NCI-H748 (cell line): ENCODE measurements at regions not wholly inside any gene's neighbourhood (a gene's known extent, or its start where the extent isn't known, plus 50 kb on each side); places are given as distances from the start of the nearest gene placed in this dataset.
"Not testable (repeated sequence)": the region's sequence is repeated elsewhere in the genome, so short reads cannot be mapped to it uniquely, and the experiment has no call there.

Experiments
- DNase-seq: peaks from one replicate; lab custom pipeline; 2025; ENCODE audit not compliant: unreplicated experiment; lab: John Stamatoyannopoulos, UW

GRCh38 chr16:63200940-63201339, 1164.7 kb upstream of the CDH8 start:
- DNase-seq, result peak; percentile 3

DNA sequence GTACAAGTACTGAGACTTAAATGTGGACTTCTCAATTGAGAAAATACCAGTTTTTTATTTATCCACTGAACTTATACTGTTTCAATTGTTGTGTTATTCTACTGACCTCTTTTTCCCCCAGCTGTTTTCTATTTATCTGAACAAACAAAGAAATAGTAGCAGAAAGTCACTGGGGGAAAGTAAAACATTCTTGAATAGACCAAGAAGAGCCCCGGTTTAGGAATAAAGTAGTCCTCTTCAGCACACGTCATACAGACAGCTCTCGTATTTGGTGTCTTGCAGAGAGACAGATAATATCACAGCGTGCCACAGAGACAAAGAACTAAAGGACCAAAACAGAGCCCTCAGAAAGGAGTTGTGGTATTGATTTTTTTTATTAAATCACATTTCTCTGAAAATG, 1159.1 kb upstream of the CDH8 start:
- no peak for DNase-seq

GRCh38 chr16:63192980-63193379, 1156.7 kb upstream of the CDH8 start:
- DNase-seq, result no peak

DNA sequence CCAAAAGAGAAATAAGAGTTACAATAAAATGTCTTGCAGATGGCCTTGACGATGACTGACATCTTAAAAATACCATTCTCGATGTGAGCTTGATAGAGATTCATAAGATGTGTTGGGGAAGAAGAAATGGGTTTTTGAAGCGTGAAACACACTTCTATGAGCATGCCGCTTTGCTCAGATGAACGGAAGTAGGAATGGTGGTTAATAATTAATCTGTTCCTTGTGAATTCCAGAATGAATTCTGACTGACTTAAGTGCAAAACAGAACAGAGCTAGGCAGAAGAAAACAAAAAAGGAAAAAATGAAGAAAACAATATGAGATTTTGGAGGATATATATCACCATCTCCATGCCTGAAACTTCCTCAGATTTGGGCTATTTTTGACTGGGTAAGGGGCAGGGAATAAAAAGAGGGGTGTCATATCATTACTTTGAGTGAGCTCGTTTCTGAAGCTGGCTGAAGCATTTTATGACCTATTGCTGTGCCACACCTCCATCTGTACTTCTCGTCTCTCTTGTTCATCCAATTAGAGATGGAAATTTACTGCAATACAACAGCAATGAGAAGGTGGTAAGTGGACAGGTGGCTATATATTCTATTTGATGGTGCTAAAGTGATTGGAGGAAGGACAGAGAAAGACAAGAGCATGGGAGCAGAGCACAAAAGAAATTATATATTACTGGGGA, 1152.0 kb upstream of the CDH8 start:
- no peak for DNase-seq

DNA sequence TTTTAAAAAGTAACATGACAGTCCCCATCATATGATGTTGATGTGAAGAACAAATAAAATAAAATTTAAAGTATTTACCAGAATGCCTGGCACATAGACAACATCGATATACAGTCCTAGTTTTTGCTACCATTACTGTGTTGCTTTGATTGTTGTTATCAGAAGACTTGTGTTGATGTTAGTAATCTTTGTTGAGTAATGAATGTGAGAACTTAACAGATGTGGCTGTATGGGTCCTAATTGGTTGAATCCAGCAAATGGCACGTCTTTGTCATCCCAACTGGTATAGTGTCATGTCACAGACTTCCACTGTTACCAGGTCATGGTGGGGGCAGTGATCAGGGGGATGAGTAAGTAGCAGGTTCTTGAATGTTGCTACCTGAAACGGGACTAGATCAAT, 1151.4 kb upstream of the CDH8 start:
- no peak for DNase-seq

DNA sequence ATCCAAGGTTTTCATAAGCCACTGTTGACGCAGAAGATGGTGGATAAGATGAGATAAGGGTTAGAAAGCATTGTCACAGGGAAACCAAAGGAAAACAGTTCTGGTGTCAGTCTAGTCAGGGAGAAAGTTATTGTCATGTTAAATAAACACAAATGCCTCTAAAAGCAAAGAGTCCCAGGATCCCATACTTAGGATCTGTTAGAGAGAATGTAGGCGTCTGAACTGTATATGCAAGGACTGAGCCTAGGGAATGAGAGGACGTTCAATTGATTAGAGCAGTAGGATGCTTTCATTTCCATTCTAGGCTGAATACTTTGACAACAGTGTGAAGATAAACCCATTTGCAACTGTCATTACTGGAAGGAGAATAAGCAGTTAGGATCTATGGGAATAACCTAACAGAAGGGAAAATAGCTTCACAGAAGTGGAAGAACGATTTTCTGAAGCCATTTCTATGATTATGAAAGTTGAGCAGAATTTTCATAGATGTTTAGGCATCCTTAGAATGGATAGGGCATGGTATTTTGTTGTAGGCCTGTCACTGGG, 1149.1 kb upstream of the CDH8 start:
- DNase-seq, result no peak

DNA sequence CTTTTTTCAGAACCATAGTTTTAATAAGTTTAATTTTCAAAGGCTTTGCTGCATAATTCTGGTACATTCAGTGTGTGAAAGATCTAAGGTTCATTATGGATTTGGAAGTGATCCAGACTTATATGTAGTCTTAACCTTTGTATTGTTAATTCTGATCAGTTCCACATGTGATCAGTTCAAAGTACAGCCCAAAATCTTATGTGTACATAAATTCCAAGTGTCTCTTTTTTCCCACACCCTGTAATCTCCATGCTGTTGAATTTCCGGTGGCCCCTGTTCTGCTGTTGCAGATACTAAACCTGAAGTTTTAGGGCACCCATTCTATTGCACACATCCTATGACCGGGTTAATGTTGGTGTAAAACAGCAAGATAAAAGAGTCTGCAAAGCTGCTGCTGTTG, 1147.5 kb upstream of the CDH8 start:
- no peak for DNase-seq

GRCh38 chr16:63175313-63175712, 1139.1 kb upstream of the CDH8 start:
- DNase-seq, result no peak

GRCh38 chr16:63174801-63175200, 1138.6 kb upstream of the CDH8 start:
- no peak for DNase-seq

DNA sequence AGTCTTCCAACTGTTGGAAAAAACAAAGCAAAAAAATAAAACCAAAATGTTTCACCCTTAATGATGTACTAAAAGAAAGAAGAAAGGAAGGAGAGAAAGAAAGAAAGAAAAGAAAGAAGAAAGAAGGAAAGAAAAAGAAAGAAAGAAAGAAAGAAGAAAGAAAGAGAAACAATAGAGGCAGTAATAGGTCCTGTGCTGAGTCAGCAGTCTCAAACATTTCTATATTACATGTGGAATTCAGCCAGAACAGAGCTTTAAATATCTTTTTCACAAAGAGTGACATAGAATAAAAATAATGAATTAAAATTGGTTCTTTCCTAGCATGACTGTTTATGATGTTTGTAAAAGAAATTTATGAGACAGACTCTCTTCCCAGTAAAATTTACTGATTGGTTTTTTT, 1135.3 kb upstream of the CDH8 start:
- DNase-seq, result no peak

- no peak for DNase-seq
Observed at GRCh38 chr16:63169100-63169499, 1132.9 kb upstream of the CDH8 start.

DNA sequence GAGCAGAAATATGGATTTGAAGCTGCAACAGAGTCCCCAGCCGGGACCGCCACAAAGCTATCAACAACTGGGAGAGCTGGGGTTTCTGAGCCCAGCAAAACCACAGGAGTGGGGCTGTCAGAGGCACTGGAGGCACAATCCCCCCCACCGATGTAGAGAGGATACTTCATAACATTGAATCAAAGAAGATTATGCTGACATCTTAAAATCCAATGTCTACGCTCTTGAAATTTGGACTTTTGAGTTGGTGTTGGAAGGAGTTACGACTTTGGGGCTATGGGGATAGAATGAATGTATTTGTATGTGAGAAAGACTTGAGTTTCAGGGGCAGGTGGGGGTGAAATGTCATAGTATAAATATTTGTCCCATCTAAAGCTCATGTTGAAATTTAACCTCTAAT, 1121.6 kb upstream of the CDH8 start:
- DNase-seq, result no peak

GRCh38 chr16:63146251-63146650, 1110.0 kb upstream of the CDH8 start:
- no peak for DNase-seq

- no peak for DNase-seq
Observed at GRCh38 chr16:63145411-63145810, 1109.2 kb upstream of the CDH8 start.

DNA sequence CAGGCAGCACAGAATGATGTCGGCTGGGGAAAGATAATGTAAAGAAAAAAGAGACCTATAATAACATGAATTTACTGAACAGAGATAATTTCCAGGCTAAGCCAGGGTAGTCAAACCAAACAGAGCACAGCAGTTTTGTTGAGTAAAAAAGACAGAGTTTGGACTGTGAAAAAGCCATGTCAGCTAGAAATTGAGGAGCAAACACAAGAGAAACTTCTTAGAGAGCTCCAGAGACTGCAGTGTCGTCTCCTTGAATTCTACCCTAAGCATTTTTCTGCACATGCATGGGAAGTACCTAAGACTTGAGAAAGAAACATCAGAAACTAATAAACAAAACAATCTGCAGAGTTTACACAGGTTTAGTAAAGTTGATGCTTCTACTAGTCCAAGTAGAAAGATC, 1098.8 kb upstream of the CDH8 start:
- no peak for DNase-seq

DNA sequence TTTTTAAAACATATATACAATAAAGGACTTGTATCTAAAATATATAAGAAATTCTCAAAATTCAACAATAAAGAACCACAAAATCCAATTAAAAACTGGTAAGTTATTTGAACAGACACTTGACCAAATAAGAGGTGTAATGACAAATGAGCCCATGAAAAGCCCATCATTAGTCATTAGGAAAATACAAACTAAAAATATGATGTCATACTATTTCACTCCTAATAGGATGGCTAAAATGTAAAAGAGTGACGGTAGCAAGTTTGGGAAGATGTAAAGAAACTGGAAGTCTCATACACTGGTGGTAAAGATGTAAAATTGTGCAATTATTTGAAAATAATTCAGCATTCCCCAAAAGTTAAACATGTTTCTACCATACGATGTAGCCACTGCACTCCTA, 1095.3 kb upstream of the CDH8 start:
- DNase-seq, result no peak

DNA sequence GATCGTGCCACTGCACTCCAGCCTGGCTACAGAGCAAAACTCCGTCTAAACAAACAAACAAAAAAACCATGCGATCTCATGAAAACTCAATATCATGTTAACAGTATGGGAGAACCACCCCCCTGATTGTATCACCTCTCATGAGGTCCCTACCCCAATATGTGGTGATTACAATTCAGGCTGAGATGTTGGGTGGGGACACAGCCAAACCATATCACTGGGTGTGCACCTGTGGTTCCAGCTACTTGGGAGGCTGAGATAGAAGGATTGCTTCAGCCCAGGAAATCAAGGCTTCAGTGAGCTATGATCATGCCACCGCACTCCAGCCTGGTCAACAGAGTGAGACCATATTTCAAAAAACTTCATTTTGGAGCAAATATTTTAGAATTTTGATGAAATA, 1094.7 kb upstream of the CDH8 start:
- DNase-seq, result no peak

GRCh38 chr16:63129411-63130125, 1093.3 kb upstream of the CDH8 start:
- no peak for DNase-seq

DNA sequence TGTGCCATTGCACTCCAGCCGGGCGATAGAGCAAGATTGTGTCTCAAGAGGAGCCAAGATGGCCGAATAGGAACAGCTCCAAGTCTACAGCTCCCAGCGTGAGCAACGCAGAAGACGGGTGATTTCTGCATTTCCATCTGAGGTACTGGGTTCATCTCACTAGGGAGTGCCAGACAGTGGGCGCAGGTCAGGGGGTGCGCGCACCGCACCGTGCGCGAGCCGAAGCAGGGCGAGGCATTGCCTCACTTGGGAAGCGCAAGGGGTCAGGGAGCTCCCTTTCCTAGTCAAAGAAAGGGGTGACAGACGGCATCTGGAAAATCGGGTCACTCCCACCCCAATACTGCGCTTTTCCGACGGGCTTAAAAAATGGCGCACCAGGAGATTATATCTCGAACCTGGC, 1083.7 kb upstream of the CDH8 start:
- not testable (repeated sequence) for DNase-seq

GRCh38 chr16:63100082-63100481, 1063.8 kb upstream of the CDH8 start:
- DNase-seq, result no peak

GRCh38 chr16:63096857-63097256, 1060.6 kb upstream of the CDH8 start:
- DNase-seq, result no peak

GRCh38 chr16:63092736-63093135, 1056.5 kb upstream of the CDH8 start:
- DNase-seq, result no peak

DNA sequence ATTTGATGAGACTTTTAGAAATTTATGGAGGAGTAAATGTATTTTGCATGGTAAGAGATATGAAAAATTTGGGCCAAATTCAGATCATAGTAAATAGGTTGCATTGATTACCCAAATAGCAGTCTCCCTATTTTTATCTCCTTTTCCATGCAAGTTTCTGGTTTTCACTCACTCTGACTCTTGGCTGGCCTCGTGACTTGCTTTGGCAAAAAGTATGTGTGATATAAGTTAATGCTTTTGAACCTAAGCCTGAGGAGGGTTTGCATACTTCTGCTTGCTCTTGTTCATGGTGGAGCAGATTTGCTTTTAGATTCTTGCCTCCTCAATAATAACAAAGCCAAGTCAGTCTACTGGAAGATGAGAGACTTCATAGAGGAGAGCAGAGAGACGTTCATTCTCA, 1045.9 kb upstream of the CDH8 start:
- no peak for DNase-seq
